Fibroblast of mammary gland (primary cell): ENCODE measurements at regions not wholly inside any gene's neighbourhood (a gene's known extent, or its start where the extent isn't known, plus 50 kb on each side); places are given as distances from the start of the nearest gene placed in this dataset.

Experiments used
- DNase-seq: peaks from one replicate; pipeline ENCODE4 v3.0.0-alpha.2; 2010; ENCODE audit warnings: low read depth
- H3K4me3 ChIP-seq: 2 replicates; pipeline ENCODE4 v1.5.1; 2011; ENCODE audit warnings: low read depth, mild to moderate bottlenecking, low read length, moderate library complexity; ENCODE audit not compliant: control insufficient read depth
- CTCF ChIP-seq: conservative IDR thresholded peaks from 2 replicates; pipeline ENCODE4 v1.5.1; 2011; ENCODE audit warnings: low read depth, low read length, inconsistent platforms; ENCODE audit not compliant: control insufficient read depth, insufficient read depth

GRCh38 chr11:19597876-19598275 lies 114.8 kb upstream of the NAV2 start:
- no peak for DNase-seq
- H3K4me3 ChIP-seq = no peak overlapping the region
- TF ChIP-seq CTCF = no peak

- no peak for TF ChIP-seq CTCF
- DNase-seq = peak; percentile 96
- H3K4me3 ChIP-seq = no peak overlapping the region
These were observed 115.4 kb upstream of the NAV2 start for GRCh38 chr11:19597206-19597605.

GRCh38 chr11:19595840-19596751 lies 116.5 kb upstream of the NAV2 start:
- peak; percentile 90 for DNase-seq
- no peak for TF ChIP-seq CTCF
- H3K4me3 ChIP-seq = no peak overlapping the region

- TF ChIP-seq CTCF = no peak
- no peak overlapping the region for H3K4me3 ChIP-seq
- DNase-seq = no peak
These were observed 117.2 kb upstream of the NAV2 start for GRCh38 chr11:19595499-19595839.

GRCh38 chr11:19594326-19594725 lies 118.3 kb upstream of the NAV2 start:
- H3K4me3 ChIP-seq = no peak overlapping the region
- DNase-seq = peak; percentile 27
- TF ChIP-seq CTCF = no peak

GRCh38 chr11:19592842-19593241 lies 119.8 kb upstream of the NAV2 start:
- no peak for TF ChIP-seq CTCF
- no peak for DNase-seq
- no peak overlapping the region for H3K4me3 ChIP-seq

GRCh38 chr11:19589567-19590260 lies 122.9 kb upstream of the NAV2 start:
- no peak for DNase-seq
- TF ChIP-seq CTCF = no peak

More at GRCh38 chr11:19589567-19590260, 122.9 kb upstream of the NAV2 start:
- H3K4me3 ChIP-seq = no peak overlapping the region
